Stimulated activated naive CD8-positive, alpha-beta T cell treated with anti-CD3 and anti-CD28 coated beads, Interleukin-15, Interleukin-2, amounts not matched to agents 100 ng/mL and 50 ng/mL, for 24 hours (primary cell): ENCODE measurements at regions not wholly inside any gene's neighbourhood (a gene's known extent, or its start where the extent isn't known, plus 50 kb on each side); places are given as distances from the start of the nearest gene placed in this dataset.

ENCODE experiments used
- H3K27ac Mint-ChIP-seq: one replicate; pipeline ENCODE4 v1.8.0; 2021; ENCODE audit warnings: mild to moderate bottlenecking, mixed read lengths
- H3K27me3 Mint-ChIP-seq: one replicate; pipeline ENCODE4 v1.8.0; 2021; ENCODE audit warnings: mixed read lengths
- H3K36me3 Mint-ChIP-seq: one replicate; pipeline ENCODE4 v1.8.0; 2021; ENCODE audit warnings: low read depth, mixed read lengths
- H3K4me1 Mint-ChIP-seq: one replicate; pipeline ENCODE4 v1.8.0; 2021; ENCODE audit warnings: low read depth, mixed read lengths
- H3K4me3 Mint-ChIP-seq: one replicate; pipeline ENCODE4 v1.8.0; 2021; ENCODE audit warnings: mild to moderate bottlenecking, mixed read lengths
- H3K9me3 Mint-ChIP-seq: one replicate; pipeline ENCODE4 v1.8.0; 2021; ENCODE audit warnings: mixed read lengths

DNA sequence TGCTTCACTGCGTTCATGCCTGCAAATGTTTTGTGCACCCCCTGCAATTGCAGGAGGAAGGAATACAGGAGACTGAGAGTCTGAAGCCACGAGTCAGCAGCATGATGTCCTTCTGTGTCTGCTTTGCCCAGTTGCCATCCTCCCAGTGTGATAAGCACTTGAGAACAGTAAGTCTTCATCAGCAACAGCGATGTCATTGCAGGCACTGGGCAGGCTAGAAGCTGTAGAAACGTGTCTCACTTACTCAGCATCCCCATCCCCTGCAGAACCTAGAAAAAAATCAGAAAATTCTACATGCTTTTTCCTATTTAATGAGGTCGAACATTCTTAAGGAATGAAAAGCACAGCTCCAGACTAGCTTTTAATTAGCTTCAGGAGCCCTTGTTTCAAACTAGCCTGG is 156.5 kb upstream of the LPP start:
- H3K4me3 Mint-ChIP-seq: no peak overlapping the region
- H3K4me1 Mint-ChIP-seq: peaks cover 80% of the 10 kb centered on the region
- H3K9me3 Mint-ChIP-seq: no peaks in the 10 kb centered on the region
- no peaks in the 10 kb centered on the region for H3K27me3 Mint-ChIP-seq
- no peaks in the 10 kb centered on the region for H3K36me3 Mint-ChIP-seq
- no peak overlapping the region for H3K27ac Mint-ChIP-seq

- no peak overlapping the region for H3K4me3 Mint-ChIP-seq
- no peaks in the 10 kb centered on the region for H3K36me3 Mint-ChIP-seq
- H3K27me3 Mint-ChIP-seq: no peaks in the 10 kb centered on the region
- no peak overlapping the region for H3K27ac Mint-ChIP-seq
- H3K4me1 Mint-ChIP-seq: peaks cover 78% of the 10 kb centered on the region
- H3K9me3 Mint-ChIP-seq: no peaks in the 10 kb centered on the region
Observed at GRCh38 chr3:187997946-187998561, 155.9 kb upstream of the LPP start.

GRCh38 chr3:187998611-187999010 is 155.3 kb upstream of the LPP start:
- H3K36me3 Mint-ChIP-seq: no peaks in the 10 kb centered on the region
- no peaks in the 10 kb centered on the region for H3K27me3 Mint-ChIP-seq
- H3K9me3 Mint-ChIP-seq: no peaks in the 10 kb centered on the region
- H3K27ac Mint-ChIP-seq: no peak overlapping the region
- H3K4me3 Mint-ChIP-seq: no peak overlapping the region
- peaks cover 73% of the 10 kb centered on the region for H3K4me1 Mint-ChIP-seq

DNA sequence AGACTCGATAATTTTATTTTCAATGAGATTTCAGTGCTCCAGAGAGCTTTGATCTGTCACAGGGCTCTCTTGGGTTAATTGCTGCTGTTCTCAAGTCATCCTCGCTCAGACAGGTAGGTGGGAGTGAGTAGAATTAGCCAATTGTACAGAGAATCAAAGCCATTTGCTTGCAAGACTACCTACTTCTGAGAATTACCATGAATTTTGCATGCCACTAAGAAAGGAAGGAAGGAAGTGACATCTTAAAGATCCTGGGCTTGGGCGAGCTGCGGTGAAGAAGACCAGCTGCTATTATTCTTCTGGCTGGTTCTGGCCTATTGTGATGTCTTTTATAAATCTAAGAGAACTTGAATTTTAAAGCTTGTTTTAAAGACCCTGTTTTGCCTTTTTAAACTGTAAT is 154.1 kb upstream of the LPP start:
- Mint-ChIP-seq H3K4me3 (peak overlapping the region; percentile 70), H3K36me3 (no peaks in the 10 kb centered on the region), H3K9me3 (no peaks in the 10 kb centered on the region), H3K27me3 (no peaks in the 10 kb centered on the region), H3K27ac (peak overlapping the region; percentile 93), H3K4me1 (peaks cover 60% of the 10 kb centered on the region)

GRCh38 chr3:188000361-188000861 is 153.5 kb upstream of the LPP start:
- Mint-ChIP-seq H3K9me3 (no peaks in the 10 kb centered on the region), H3K36me3 (no peaks in the 10 kb centered on the region), H3K4me1 (peaks cover 55% of the 10 kb centered on the region), H3K4me3 (peak overlapping the region; percentile 70), H3K27ac (peak overlapping the region; percentile 93), H3K27me3 (no peaks in the 10 kb centered on the region)

DNA sequence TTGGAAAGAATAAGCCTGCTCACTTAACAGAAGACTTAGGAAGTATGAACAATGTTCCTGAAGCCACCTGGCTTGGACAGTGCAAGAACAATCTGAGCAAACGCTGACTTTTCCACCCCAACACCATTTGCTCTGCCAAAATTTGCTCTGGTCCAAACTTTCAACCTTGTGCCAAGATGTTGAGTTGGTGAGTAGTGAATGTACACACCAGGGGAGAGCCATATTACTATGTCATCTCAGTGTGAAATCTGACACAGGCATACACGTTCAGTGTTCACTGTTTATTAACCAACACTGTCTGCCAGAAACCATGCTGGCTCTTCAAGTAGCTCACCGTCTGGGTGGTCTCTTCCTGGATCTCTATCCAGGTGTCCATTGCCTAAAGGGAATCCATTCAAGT is 152.9 kb upstream of the LPP start:
- Mint-ChIP-seq H3K27ac (peak overlapping the region; percentile 27), H3K4me1 (peaks cover 49% of the 10 kb centered on the region), H3K27me3 (no peaks in the 10 kb centered on the region)

DNA sequence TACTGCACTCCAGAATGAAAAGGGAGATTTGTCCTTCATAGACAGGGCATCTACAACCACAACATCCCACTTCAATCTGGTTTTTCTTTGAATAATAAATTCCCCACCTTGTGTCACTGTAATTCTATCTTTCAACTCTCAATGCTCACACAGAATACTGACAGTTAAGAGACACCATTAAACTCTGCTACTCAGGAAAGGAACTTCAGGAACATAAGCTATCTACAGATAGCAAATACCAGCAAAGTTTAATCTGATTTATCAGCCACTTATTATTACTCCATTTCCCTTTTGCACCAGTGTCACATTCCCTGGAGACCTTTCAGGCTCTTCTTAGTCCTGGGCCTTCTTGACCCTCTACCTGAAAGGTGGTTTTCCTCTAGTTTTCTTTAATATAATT is 152.0 kb upstream of the LPP start:
- Mint-ChIP-seq H3K27me3 (no peaks in the 10 kb centered on the region), H3K36me3 (no peaks in the 10 kb centered on the region), H3K27ac (no peak overlapping the region), H3K4me3 (no peak overlapping the region), H3K4me1 (peaks cover 50% of the 10 kb centered on the region), H3K9me3 (no peaks in the 10 kb centered on the region)

More for the DNA sequence above, 152.9 kb upstream of the LPP start:
- no peak overlapping the region for H3K4me3 Mint-ChIP-seq
- H3K36me3 Mint-ChIP-seq: no peaks in the 10 kb centered on the region
- H3K9me3 Mint-ChIP-seq: no peaks in the 10 kb centered on the region

- H3K4me1 Mint-ChIP-seq: peaks cover 54% of the 10 kb centered on the region
- H3K36me3 Mint-ChIP-seq: no peaks in the 10 kb centered on the region
- H3K27me3 Mint-ChIP-seq: no peaks in the 10 kb centered on the region
- no peak overlapping the region for H3K27ac Mint-ChIP-seq
- no peaks in the 10 kb centered on the region for H3K9me3 Mint-ChIP-seq
- no peak overlapping the region for H3K4me3 Mint-ChIP-seq
Observed at GRCh38 chr3:188002626-188003138, 151.3 kb upstream of the LPP start.

DNA sequence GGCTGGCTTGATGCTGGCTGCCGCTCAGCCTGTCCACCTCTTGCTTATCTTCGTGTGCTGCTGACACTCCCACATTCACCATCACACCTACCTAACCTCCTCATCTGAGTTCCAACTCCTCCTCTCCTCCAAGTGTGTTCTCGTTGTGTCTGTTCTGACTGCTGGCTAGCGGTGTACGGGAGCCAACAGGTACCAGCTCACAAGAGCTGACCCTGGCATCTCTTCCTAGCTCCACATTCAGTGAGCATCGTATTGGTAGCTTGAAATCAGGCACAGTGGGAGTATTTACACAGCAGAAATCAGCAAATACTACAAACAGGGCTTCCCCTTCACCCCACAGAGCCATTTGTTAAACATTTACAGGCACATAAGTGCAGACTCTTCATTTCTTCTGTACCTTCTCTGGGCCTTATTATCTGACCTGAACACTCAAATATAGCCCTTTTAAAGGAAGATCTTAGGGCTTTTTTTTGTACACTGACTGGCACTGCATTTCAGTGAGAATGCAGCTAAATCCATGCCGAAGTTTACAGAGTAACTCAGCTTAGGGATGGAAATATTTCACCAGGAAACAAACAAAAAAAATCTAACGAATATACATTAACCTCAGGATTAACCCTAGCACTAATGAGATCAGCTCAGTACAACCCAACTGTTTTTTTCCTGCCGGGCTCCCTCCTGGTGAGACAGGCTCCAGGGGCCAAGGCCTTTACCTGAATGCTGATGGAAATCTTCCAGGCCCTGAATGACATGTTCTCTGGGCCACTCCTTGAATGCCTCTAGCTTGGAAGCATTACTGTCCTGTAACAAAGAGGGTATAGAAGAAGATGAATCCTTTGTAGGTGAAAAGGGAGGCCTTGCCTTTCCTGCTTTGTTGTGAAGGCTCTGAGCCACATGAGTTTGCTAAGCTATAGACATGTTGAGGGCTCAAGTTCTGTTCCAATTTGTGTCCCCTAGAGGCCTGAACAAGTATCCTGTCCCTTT is 150.5 kb upstream of the LPP start:
- H3K27ac Mint-ChIP-seq: no peak overlapping the region

DNA sequence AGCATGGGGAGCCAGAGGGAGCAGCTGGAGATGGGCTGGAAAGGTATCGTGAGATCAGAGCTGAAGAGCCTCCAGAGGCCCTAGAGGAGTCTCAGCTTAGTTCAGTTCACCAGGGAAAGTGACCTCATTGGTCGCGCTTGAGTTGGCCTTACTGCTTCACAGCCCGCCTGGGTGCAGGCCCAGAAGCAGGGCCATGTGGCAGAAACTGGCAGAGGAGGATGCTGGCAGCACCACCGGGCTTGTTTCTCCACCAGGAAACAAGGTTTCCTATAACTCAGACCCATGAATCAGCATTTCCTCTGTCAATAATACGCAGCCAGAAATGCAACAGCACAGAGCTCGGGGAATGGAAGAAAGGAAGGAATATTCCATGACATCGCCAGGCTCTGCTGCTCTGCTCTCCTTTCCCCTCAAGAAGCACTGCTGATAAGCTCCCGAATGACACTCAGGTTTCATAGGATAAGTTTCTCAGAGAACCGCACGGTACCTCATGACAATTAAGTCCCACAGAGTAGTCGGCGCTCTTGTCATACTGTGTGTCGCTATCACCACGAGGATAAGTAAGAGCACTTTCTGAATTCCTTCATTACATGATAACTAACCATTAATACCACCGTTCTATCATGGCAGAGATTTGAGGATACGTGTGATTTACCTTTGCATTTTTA is 147.1 kb upstream of the LPP start:
- Mint-ChIP-seq H3K27me3 (no peaks in the 10 kb centered on the region), H3K4me1 (peaks cover 20% of the 10 kb centered on the region), H3K36me3 (no peaks in the 10 kb centered on the region), H3K4me3 (no peak overlapping the region), H3K27ac (no peak overlapping the region), H3K9me3 (peaks cover 4% of the 10 kb centered on the region)

More for the DNA sequence above, 150.5 kb upstream of the LPP start:
- Mint-ChIP-seq H3K36me3 (no peaks in the 10 kb centered on the region), H3K4me1 (peaks cover 50% of the 10 kb centered on the region), H3K4me3 (no peak overlapping the region), H3K9me3 (no peaks in the 10 kb centered on the region), H3K27me3 (no peaks in the 10 kb centered on the region)

DNA sequence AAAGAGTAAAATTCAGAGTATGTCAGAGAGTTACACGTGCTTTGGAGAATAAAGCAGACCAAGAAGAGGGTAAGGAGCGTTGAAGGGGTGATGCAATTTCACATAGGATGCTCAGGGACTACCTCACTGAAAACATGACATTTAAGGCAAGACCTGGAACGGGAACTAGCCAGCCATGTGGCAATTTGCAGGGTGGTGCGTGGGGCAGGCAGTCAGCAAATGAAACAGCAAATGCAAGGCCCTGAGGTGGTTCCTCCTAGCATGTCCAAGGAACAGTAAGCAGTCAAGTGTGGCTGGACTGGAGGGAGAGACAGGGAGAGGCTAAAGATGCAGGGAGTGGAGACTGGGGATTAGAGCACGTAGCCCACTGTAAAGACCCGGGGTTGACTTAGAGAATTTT is 146.1 kb upstream of the LPP start:
- Mint-ChIP-seq H3K4me1 (peaks cover 14% of the 10 kb centered on the region), H3K4me3 (no peak overlapping the region), H3K9me3 (peaks cover 4% of the 10 kb centered on the region), H3K27me3 (no peaks in the 10 kb centered on the region), H3K36me3 (no peaks in the 10 kb centered on the region), H3K27ac (no peak overlapping the region)

DNA sequence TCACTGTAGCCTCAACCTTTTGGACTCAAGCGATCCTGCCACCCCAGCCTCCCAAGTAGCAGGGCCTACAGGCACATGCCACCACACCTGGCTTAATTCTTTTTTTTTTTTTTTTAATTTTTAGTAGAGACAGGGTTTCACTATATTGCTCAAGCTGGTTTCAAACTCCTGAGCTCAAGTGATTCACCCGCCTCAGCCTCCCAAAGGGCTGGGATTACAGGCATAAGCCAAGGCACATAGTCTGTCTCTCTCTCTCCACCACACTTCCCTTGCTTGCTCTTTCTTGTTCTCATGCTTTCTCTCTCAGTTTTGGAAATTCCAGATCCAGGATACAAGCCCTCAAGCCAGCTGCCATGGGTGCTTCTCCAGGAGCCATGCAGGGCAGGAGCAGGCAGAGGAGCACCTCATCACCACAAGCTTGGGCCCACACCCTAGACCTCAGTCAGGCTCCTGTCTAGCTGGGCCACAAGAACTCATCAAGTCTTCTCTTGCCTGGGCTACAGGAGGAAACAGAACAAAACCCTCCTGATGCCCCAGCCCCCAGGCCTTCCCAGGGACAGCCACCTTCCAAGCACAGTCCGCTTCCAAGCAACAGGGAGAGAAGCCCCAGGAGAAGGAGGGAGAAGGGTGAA is 145.3 kb upstream of the LPP start:
- H3K36me3 Mint-ChIP-seq: no peaks in the 10 kb centered on the region
- no peak overlapping the region for H3K4me3 Mint-ChIP-seq
- H3K4me1 Mint-ChIP-seq: peaks cover 14% of the 10 kb centered on the region
- peak overlapping the region; percentile 73 for H3K27ac Mint-ChIP-seq
- peaks cover 4% of the 10 kb centered on the region for H3K9me3 Mint-ChIP-seq
- H3K27me3 Mint-ChIP-seq: no peaks in the 10 kb centered on the region

- no peak overlapping the region for H3K27ac Mint-ChIP-seq
Observed at GRCh38 chr3:188010478-188010877, 143.5 kb upstream of the LPP start.

GRCh38 chr3:188019727-188020126 is 134.2 kb upstream of the LPP start:
- H3K27ac Mint-ChIP-seq: no peak overlapping the region
- no peak overlapping the region for H3K4me3 Mint-ChIP-seq
- H3K9me3 Mint-ChIP-seq: no peaks in the 10 kb centered on the region
- no peaks in the 10 kb centered on the region for H3K36me3 Mint-ChIP-seq
- H3K27me3 Mint-ChIP-seq: no peaks in the 10 kb centered on the region
- H3K4me1 Mint-ChIP-seq: no peaks in the 10 kb centered on the region

More at GRCh38 chr3:188010478-188010877, 143.5 kb upstream of the LPP start:
- no peak overlapping the region for H3K4me3 Mint-ChIP-seq
- H3K27me3 Mint-ChIP-seq: no peaks in the 10 kb centered on the region
- peaks cover 4% of the 10 kb centered on the region for H3K9me3 Mint-ChIP-seq
- no peaks in the 10 kb centered on the region for H3K36me3 Mint-ChIP-seq
- peaks cover 14% of the 10 kb centered on the region for H3K4me1 Mint-ChIP-seq
